ENCODE measurements at regions not wholly inside any gene's neighbourhood (a gene's known extent, or its start where the extent isn't known, plus 50 kb on each side); places are given as distances from the start of the nearest gene placed in this dataset.

- DNase-seq (ENCODE audit: low read depth): no peak
- TF ChIP-seq CTCF (IDR thresholded peaks at IDR 0.05; ENCODE audit: insufficient read depth, low read depth, low read length, missing control alignments): no peak
- H3K4me3 ChIP-seq (ENCODE audit: low read depth, low read length): no peak overlapping the region
Measured at GRCh38 chr17:73776351-73777130, 132.3 kb upstream of the SDK2 start.

DNA sequence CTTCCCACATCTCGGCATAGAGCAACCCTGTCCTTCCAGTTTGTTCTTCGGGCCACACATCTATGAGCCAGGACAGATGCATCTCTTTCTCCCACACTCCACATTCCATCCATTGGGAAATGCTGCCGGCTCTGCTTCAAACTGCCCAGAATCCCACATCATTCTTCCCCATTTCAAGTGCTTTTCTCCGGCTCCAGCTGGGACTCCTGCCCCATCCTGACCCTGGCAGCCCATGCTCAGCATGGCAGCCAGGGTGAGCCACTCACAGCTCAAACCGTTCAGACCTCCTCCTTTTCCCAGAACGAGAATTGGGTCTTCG is 132.8 kb upstream of the SDK2 start:
- no peak for TF ChIP-seq CTCF (IDR thresholded peaks at IDR 0.05; ENCODE audit: insufficient read depth, low read depth, low read length, missing control alignments)
- H3K4me3 ChIP-seq (ENCODE audit: low read depth, low read length): no peak overlapping the region
- DNase-seq (ENCODE audit: low read depth): no peak

DNA sequence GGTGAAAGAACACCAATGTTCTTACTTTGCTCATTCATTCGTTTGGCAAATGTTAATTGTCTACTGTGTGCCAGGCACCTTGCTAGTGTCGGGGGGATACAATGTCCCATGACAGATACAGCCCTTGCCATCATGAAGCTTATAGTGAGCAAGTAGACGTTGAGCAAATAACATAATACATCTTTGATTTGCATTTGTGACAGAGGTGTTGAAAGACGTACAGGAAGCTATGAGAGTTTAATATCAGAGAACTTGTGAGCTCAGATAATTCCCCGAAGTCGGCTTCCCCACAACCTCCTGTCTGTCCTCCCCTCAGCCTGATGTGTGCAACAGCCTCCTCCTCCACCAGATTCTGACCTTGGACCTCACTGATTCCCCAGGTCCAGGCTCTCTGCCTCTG is 138.0 kb upstream of the SDK2 start:
- DNase-seq (ENCODE audit: low read depth): no peak
- H3K4me3 ChIP-seq (ENCODE audit: low read depth, low read length): no peak overlapping the region
- TF ChIP-seq CTCF (IDR thresholded peaks at IDR 0.05; ENCODE audit: insufficient read depth, low read depth, low read length, missing control alignments): no peak

GRCh38 chr17:73782641-73783381 is 138.6 kb upstream of the SDK2 start:
- peak; percentile 9 for DNase-seq (ENCODE audit: low read depth)
- H3K4me3 ChIP-seq (ENCODE audit: low read depth, low read length): no peak overlapping the region
- peak; percentile 9 for TF ChIP-seq CTCF (IDR thresholded peaks at IDR 0.05; ENCODE audit: insufficient read depth, low read depth, low read length, missing control alignments)

GRCh38 chr17:73783382-73783766 is 139.1 kb upstream of the SDK2 start:
- TF ChIP-seq CTCF (IDR thresholded peaks at IDR 0.05; ENCODE audit: insufficient read depth, low read depth, low read length, missing control alignments): no peak
- no peak overlapping the region for H3K4me3 ChIP-seq (ENCODE audit: low read depth, low read length)
- DNase-seq (ENCODE audit: low read depth): no peak

DNA sequence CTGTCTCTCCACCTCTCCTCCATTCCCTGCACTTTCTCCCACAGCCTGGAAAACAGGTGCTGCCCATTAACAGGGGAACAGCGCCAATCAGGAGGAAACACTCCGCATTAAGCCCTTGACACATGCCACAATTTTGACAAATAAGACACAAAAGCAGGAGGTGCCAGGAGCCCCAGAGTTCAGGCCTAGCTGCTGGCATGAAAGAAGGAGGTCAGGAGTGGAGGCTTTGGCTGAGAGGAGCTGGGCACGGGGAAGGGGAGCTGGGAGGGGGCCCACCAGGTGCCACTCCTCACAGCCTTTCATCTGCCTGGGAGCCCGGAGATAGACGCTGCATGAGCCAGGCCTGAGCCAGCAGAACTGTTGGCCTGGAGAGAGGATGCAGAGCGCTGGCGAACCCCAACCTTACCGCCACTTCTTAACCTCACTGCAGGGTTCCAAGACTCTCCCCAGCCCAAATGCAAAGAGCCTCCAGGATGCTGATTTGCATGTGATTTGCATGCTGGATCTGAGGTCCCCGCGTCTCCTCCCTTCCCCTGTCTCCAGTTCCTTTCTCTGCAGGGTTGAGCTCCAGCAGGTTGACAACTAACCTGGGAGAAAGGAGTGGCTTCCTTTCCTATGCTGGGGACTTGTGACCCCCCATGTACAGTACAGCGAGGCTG is 139.8 kb upstream of the SDK2 start:
- DNase-seq (ENCODE audit: low read depth): no peak
- TF ChIP-seq CTCF (IDR thresholded peaks at IDR 0.05; ENCODE audit: insufficient read depth, low read depth, low read length, missing control alignments): no peak

More for the DNA sequence above, 139.8 kb upstream of the SDK2 start:
- no peak overlapping the region for H3K4me3 ChIP-seq (ENCODE audit: low read depth, low read length)

Measured in GM12865 (cell line).